Activated CD4-positive, alpha-beta T cell treated with anti-CD3 and anti-CD28 coated beads, Interleukin-2, amount 10 ng/mL, durations not matched to agents 7 days and 5 days (primary cell): ENCODE measurements at regions not wholly inside any gene's neighbourhood (a gene's known extent, or its start where the extent isn't known, plus 50 kb on each side); places are given as distances from the start of the nearest gene placed in this dataset.

Experiments
- CTCF ChIA-PET: fragments of 350-600 bp; sonication (Branson Sonifier 250); formaldehyde crosslinking; loops from one replicate; lab custom pipeline; 2021; ENCODE audit warnings: antibody characterized with exemption; lab: Charles Lee
- POLR2A ChIA-PET: fragments of 350-600 bp; sonication (Branson Sonifier 250); formaldehyde crosslinking; loops from one replicate; lab custom pipeline; 2021; ENCODE audit warnings: antibody characterized with exemption; lab: Charles Lee
- DNase-seq: peaks from one replicate; pipeline ENCODE4 v3.0.0-alpha.2; 2020
- H3K27ac Mint-ChIP-seq: one replicate; pipeline ENCODE4 v1.8.0; 2021; ENCODE audit warnings: mild to moderate bottlenecking, moderate library complexity, mixed read lengths
- H3K27me3 Mint-ChIP-seq: one replicate; pipeline ENCODE4 v1.8.0; 2021; ENCODE audit warnings: mixed read lengths
- H3K36me3 Mint-ChIP-seq: one replicate; pipeline ENCODE4 v1.8.0; 2021; ENCODE audit warnings: low read depth, mixed read lengths
- H3K4me1 Mint-ChIP-seq: one replicate; pipeline ENCODE4 v1.8.0; 2021; ENCODE audit warnings: mixed read lengths
- H3K4me3 Mint-ChIP-seq: one replicate; pipeline ENCODE4 v1.8.0; 2021; ENCODE audit warnings: mild to moderate bottlenecking, moderate library complexity, mixed read lengths
- H3K9me3 Mint-ChIP-seq: one replicate; pipeline ENCODE4 v1.8.0; 2021; ENCODE audit warnings: mixed read lengths

DNA sequence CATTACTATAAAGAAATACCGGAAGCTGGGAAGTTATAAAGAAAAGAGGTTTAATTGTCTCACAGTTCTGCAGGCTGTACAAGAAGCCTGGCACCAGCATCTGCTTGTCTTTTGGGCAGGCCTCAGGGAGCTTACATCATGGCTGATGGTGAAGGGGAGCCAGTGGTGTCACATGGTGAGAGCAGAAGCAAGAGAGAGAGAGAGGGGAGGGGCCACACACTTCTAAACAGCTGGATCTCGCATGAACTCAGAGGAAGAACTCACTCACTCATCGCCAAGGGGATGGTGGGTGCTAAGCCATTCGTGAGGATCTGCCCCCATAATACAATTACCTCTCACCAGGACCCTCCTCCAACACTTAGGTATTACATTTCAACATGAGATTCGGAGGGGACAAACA is 51.8 kb upstream of the ANKRD34C start:
- POLR2A ChIA-PET, result no interaction called here
- no peak for DNase-seq
- CTCF ChIA-PET, result no interaction called here
- H3K36me3 Mint-ChIP-seq, result no peaks in the 10 kb centered on the region
- no peak overlapping the region for H3K4me3 Mint-ChIP-seq
- H3K9me3 Mint-ChIP-seq, result no peaks in the 10 kb centered on the region
- peaks cover 1% of the 10 kb centered on the region for H3K27me3 Mint-ChIP-seq
- no peak overlapping the region for H3K27ac Mint-ChIP-seq
- H3K4me1 Mint-ChIP-seq, result no peaks in the 10 kb centered on the region

DNA sequence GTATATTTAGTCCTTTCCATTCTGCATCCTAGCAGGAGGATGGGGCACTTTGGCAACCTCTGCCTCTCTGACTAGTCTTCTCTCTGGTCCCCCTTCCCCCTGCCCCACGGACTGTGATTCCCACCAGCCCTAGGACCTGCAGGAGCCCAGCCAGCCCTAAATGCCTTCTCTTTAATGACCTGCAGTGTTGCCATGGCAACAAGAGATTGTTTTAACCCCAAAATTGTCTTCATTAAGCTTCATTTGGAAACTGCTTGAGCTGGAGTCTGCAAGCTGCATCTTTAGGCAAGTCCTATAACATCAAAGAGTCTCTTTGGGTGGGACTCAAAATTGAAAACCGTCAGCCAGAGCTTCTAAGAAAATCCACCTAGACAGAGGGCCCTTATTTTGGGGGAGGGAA is 59.7 kb upstream of the ANKRD34C start:
- ChIA-PET POLR2A (no interaction called here), CTCF (no interaction called here)
- H3K27ac Mint-ChIP-seq, result no peak overlapping the region
- DNase-seq, result no peak
- H3K4me3 Mint-ChIP-seq, result no peak overlapping the region
- no peaks in the 10 kb centered on the region for H3K36me3 Mint-ChIP-seq
- no peaks in the 10 kb centered on the region for H3K4me1 Mint-ChIP-seq
- H3K9me3 Mint-ChIP-seq, result no peaks in the 10 kb centered on the region
- peaks cover 4% of the 10 kb centered on the region for H3K27me3 Mint-ChIP-seq

DNA sequence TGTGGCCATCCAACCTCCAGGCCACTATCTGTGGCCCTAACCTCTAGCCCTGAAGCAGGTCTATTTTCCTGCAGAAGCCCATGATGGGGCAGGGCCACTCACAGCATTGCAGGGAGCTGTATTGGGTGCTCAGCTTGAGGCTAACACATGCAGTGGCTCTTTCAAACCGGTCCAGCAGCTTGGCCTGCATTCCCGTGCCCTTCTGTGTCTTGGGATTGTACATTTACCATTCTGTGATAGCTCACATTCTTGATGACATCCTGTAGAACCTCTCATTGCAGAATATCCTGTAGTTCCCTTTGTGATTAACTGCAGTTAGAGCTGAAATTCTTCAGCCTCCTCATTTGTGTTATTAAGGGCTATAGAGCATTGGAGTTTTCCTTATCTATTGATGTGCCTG is 60.8 kb upstream of the ANKRD34C start:
- Mint-ChIP-seq H3K36me3 (no peaks in the 10 kb centered on the region), H3K9me3 (no peaks in the 10 kb centered on the region), H3K27me3 (peaks cover 11% of the 10 kb centered on the region), H3K27ac (no peak overlapping the region), H3K4me1 (no peaks in the 10 kb centered on the region), H3K4me3 (no peak overlapping the region)
- ChIA-PET CTCF (interaction anchor here (0.6 kb wide), 1 partner anchor 1901 kb away, joined by 3 read pairs; no protein-coding TSS in a partner anchor), POLR2A (no interaction called here)
- no peak for DNase-seq

DNA sequence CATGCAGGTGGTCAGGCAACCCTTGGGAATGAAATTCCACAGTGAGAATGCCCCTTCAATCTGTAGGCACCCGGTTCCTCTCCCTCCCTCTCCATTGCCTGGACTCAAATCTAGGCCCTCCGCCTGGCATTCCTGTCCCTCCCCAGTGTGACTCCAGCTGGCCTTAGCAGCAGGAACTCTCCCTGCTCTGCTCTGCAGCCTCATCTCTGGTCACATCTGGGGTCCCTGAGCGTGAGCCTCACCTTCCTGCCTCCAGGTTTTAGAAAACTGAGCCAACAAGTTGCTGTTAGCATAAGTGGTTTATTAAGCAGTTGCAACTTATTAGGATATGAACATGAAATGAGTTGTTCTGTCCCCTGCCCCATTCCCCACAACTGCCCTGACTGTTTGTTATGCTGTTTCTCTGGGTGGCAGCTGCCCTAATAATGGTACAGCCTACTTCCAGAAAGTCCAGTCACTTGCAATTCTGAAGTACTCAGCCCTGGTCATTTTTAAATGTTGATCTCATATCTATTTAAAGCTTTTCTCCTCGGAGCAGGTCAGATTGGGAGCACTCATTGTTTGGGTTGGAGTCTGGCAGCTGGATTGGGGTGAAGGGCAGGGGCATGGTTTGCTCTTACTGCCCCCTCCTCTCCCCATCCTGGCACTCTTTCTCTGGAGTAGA is 63.0 kb upstream of the ANKRD34C start:
- H3K4me3 Mint-ChIP-seq, result no peak overlapping the region
- H3K9me3 Mint-ChIP-seq, result no peaks in the 10 kb centered on the region
- CTCF ChIA-PET, result interaction anchor here (0.9 kb wide), 1 partner anchor 13 kb away, joined by 3 read pairs; no protein-coding TSS in a partner anchor
- peaks cover 12% of the 10 kb centered on the region for H3K27me3 Mint-ChIP-seq
- no peak for DNase-seq
- H3K27ac Mint-ChIP-seq, result no peak overlapping the region
- H3K4me1 Mint-ChIP-seq, result no peaks in the 10 kb centered on the region
- POLR2A ChIA-PET, result no interaction called here
- H3K36me3 Mint-ChIP-seq, result no peaks in the 10 kb centered on the region

DNA sequence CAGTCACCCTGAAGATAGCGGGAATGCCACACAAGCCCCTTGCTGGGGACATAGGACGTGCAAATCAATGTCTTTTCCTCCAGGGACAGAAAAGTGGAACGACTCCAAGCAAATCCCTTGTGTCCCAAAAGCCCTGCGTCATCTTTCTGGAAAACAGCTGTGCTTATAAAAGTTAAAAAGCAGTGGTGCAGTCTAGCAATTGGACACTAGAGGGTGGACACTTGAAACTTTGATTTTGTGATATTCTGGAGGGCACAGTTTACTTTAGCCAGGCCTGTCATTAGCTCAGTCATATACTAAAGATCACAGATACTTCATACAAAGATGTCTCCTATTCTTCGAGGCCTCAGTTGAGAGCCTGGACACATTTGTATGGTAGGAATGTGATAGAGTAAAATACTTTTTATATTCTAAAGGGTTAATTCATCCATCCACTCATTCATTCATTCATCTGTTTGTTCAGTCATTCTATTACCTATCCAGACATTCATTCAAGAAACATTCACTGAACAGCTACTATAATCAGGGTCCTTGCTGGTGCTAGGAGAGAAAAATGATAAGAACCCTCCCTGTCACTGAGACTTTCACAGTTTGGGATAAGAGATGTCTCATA is 63.8 kb upstream of the ANKRD34C start:
- Mint-ChIP-seq H3K36me3 (no peaks in the 10 kb centered on the region), H3K9me3 (no peaks in the 10 kb centered on the region), H3K4me3 (no peak overlapping the region), H3K27me3 (peaks cover 15% of the 10 kb centered on the region), H3K27ac (no peak overlapping the region), H3K4me1 (no peaks in the 10 kb centered on the region)
- POLR2A ChIA-PET, result no interaction called here
- no peak for DNase-seq
- CTCF ChIA-PET, result no interaction called here

DNA sequence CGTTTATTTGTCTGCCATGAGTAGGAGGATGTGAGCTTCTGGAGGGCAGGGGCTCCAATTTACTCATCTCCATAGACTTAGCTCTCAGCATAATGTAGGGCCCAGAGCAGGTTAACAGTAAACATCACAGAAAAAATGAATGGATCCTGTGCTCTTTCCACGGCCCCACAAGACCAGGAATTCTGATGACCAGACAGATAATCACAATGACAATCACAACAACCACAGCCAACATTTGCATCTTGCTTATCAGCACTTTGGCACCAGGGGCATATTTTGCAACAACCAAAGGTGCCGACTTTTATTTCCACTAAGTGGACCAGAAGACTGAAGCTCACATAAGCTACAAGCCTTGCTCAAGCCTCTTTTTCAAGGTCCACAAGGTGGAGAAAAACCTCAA is 68.9 kb upstream of the ANKRD34C start:
- H3K27ac Mint-ChIP-seq, result no peak overlapping the region
- H3K36me3 Mint-ChIP-seq, result no peaks in the 10 kb centered on the region
- ChIA-PET CTCF (no interaction called here), POLR2A (no interaction called here)
- H3K4me3 Mint-ChIP-seq, result no peak overlapping the region
- no peak for DNase-seq
- no peaks in the 10 kb centered on the region for H3K9me3 Mint-ChIP-seq
- H3K27me3 Mint-ChIP-seq, result peaks cover 40% of the 10 kb centered on the region
- no peaks in the 10 kb centered on the region for H3K4me1 Mint-ChIP-seq

DNA sequence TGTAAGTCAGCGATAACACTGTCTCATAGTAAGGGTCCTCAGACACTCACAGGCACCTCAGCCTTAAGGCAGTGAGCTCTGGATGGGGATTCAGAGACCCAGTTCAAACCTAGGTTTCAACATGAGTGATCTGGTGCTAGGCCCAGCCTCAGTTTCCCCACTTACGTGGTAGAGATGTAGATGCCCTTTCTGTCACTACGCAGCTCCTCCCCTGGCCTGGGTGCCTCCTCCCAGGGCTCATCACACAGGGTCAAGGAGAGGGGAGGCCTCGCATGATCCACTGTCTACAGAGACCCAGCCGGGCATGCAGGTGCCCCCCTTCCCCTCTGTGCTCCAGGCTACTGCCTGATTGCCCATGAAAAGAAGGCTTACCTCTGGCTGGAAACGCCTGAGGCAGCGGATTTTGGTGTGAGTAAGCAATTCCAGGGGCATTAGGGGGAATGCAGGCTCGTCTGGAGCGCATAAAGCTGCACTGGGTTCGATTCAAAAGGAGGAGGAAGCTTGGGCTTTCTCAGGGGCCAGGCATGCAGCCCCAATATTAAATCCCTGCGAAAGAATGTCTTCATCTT is 69.8 kb upstream of the ANKRD34C start:
- CTCF ChIA-PET, result no interaction called here
- H3K36me3 Mint-ChIP-seq, result no peaks in the 10 kb centered on the region

DNA sequence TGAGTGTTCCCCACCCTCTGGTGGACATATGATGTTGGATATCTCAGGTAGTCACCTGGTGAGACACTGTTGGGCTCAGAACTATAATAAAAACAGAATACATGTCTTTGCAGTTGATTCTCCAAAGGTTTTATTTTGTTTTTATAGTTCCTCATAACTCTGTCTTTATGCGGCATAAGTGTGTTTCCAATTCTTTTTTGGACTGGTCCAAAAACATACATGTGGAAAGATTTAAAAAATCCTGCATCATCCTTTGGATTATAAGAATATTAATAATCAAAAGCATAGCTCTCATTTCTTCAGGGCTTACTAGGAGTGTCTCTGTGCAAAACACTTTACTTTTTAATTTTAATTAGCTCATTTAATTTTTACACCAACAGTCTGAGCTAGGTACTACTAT is 71.0 kb upstream of the ANKRD34C start:
- Mint-ChIP-seq H3K27me3 (peaks cover 41% of the 10 kb centered on the region), H3K4me1 (no peaks in the 10 kb centered on the region), H3K36me3 (no peaks in the 10 kb centered on the region), H3K9me3 (no peaks in the 10 kb centered on the region), H3K4me3 (no peak overlapping the region), H3K27ac (no peak overlapping the region)
- POLR2A ChIA-PET, result no interaction called here
- CTCF ChIA-PET, result no interaction called here
- DNase-seq, result no peak

More for the DNA sequence above, 69.8 kb upstream of the ANKRD34C start:
- Mint-ChIP-seq H3K9me3 (no peaks in the 10 kb centered on the region), H3K4me3 (no peak overlapping the region), H3K27ac (no peak overlapping the region), H3K4me1 (no peaks in the 10 kb centered on the region), H3K27me3 (peaks cover 48% of the 10 kb centered on the region)
- POLR2A ChIA-PET, result no interaction called here
- no peak for DNase-seq

DNA sequence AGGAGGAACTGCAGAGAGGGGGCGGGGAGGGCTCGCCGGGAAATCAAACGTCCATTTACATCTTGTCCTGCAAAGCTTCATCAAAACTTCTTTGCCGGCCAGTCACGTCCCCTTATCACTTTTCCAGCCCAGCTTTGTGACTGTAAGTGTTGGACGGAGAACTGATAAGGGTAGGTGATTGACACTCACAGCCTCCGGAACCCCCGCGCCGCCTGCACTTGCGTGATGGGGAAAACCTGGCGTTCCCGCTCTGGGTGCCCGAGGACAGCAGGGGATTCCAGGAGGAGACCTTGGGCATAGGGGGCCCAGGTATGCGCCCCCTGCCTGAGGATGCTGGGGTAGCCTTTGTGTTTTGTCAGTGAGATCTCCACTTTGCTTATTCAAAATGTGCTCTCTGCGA is 72.8 kb upstream of the ANKRD34C start:
- no peak for DNase-seq
- CTCF ChIA-PET, result no interaction called here

DNA sequence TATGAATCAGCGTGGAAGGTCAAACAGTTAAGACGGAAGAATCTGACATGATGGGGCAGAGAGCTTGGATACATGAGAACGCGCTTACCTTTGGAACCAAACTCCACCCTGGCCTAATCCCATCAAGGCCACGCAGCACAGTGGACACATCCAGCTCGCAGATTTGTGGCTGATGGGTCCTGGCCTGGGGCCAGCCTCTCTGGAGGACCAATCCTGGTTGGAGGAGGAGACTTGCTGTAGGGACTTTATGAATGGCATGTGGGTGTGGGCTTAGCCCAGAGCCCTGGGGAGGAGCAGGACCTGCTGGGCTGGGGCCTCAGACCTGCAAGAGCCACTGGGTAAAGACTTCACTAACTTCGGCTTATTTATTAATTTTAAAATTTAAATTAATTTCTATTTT is 73.4 kb upstream of the ANKRD34C start:
- H3K36me3 Mint-ChIP-seq, result no peaks in the 10 kb centered on the region
- ChIA-PET POLR2A (no interaction called here), CTCF (interaction anchor here (0.9 kb wide), 1 partner anchor 14 kb away, joined by 3 read pairs; no protein-coding TSS in a partner anchor)
- H3K9me3 Mint-ChIP-seq, result no peaks in the 10 kb centered on the region
- DNase-seq, result no peak
- H3K27ac Mint-ChIP-seq, result no peak overlapping the region
- H3K4me3 Mint-ChIP-seq, result no peak overlapping the region
- no peaks in the 10 kb centered on the region for H3K4me1 Mint-ChIP-seq
- H3K27me3 Mint-ChIP-seq, result peaks cover 37% of the 10 kb centered on the region

More for the DNA sequence above, 72.8 kb upstream of the ANKRD34C start:
- Mint-ChIP-seq H3K4me3 (no peak overlapping the region), H3K4me1 (no peaks in the 10 kb centered on the region), H3K27me3 (peaks cover 39% of the 10 kb centered on the region), H3K9me3 (no peaks in the 10 kb centered on the region), H3K27ac (no peak overlapping the region), H3K36me3 (no peaks in the 10 kb centered on the region)
- POLR2A ChIA-PET, result no interaction called here

DNA sequence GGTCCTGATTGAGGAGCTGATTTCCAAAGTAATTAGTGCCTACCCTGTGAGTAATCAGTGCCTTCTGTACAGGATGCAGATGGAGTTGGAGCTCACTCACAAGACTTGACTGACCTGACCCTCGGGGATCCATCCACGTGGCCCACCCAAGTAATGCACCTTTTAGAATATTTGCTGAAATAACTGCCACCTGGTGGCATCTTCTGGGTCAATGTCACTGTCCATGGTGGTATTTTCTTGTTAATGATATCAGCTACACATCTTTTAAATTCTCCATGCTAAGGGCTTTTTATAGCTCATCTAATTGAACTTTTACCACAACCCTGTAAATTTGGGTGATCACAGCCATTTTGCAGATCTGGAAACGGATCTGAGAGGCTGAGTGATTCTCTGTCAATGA is 74.3 kb upstream of the ANKRD34C start:
- H3K36me3 Mint-ChIP-seq, result no peaks in the 10 kb centered on the region
- H3K4me3 Mint-ChIP-seq, result no peak overlapping the region
- no peak for DNase-seq
- peaks cover 35% of the 10 kb centered on the region for H3K27me3 Mint-ChIP-seq
- H3K9me3 Mint-ChIP-seq, result no peaks in the 10 kb centered on the region
- H3K27ac Mint-ChIP-seq, result no peak overlapping the region
- POLR2A ChIA-PET, result no interaction called here
- CTCF ChIA-PET, result interaction anchor here (0.9 kb wide), 1 partner anchor 13 kb away, joined by 3 read pairs; no protein-coding TSS in a partner anchor
- H3K4me1 Mint-ChIP-seq, result no peaks in the 10 kb centered on the region

DNA sequence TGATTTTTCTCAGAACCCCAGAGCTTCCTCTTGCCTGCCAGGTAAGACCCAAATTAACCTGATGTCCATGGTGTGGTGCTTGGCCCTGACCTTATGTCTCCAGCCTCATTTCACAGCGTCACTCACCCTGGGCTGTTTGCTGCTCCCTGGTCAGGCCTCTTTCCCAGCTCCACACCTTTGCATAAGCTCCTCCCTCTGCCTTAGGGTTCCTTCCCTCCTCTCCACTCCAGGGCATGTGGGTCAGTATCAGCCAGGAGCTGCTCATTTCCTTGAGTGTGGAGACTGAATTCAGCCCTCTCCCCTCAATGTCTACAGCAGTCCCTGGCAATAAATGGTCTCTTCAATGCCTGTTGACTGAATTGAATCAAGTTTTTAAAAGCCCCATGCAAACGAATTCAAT is 75.6 kb upstream of the ANKRD34C start:
- H3K27ac Mint-ChIP-seq, result no peak overlapping the region
- H3K4me1 Mint-ChIP-seq, result no peaks in the 10 kb centered on the region
- POLR2A ChIA-PET, result no interaction called here
- no peaks in the 10 kb centered on the region for H3K36me3 Mint-ChIP-seq
- no peak for DNase-seq
- CTCF ChIA-PET, result interaction anchor here (1.0 to 1.2 kb wide), 3 partner anchors 13 to 179 kb away, joined by 3 to 4 read pairs (median 3); no protein-coding TSS in a partner anchor
- H3K27me3 Mint-ChIP-seq, result peaks cover 32% of the 10 kb centered on the region
- no peak overlapping the region for H3K4me3 Mint-ChIP-seq
- no peaks in the 10 kb centered on the region for H3K9me3 Mint-ChIP-seq

DNA sequence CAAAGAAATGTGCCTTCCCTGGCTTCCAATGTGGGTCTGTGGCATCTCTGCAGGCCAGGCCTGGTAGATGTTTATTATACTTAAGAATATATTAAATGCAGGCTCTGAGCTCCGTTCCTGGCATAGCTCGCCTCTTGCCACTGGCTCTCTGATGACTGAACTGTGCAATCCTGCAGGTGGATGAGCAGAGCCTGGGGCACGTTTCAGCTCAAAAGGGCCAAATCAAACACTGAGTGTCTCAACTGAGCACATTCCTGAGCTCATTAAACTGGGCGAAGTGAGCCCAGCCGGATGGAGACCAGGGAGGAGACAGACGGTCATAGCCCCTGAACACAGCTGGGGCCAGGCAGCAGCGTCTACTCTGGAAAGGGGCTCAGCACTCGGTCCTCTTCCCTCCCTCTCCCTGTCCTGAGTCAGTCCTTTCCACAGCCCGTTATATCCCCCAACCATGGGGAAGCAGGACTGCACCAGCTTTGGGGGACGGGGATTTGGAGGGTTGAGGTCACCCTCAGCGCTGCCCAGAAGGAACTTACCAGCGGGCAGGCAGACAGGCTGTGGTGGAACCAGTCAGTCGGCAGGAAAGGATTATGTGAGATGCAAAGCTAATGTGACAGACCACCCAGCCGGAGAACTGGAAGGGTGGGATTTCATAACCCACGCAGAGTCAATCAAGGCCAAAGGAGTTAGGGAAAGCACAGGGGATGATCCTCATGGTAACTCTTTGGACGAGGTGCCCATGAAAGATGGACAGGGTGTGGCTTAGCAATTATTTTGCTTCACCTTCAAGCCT is 77.4 kb upstream of the ANKRD34C start:
- POLR2A ChIA-PET, result interaction anchor here (0.6 kb wide), 1 partner anchor 506 kb away, joined by 3 read pairs; no protein-coding TSS in a partner anchor
- DNase-seq, result no peak
- Mint-ChIP-seq H3K27ac (no peak overlapping the region), H3K9me3 (no peaks in the 10 kb centered on the region), H3K27me3 (peaks cover 21% of the 10 kb centered on the region), H3K4me1 (no peaks in the 10 kb centered on the region), H3K4me3 (no peak overlapping the region), H3K36me3 (no peaks in the 10 kb centered on the region)
- CTCF ChIA-PET, result no interaction called here
